Mucosa of rectum (tissue), 2 donors: ENCODE measurements at regions not wholly inside any gene's neighbourhood (a gene's known extent, or its start where the extent isn't known, plus 50 kb on each side); places are given as distances from the start of the nearest gene placed in this dataset.

Source experiments
- H3K27ac ChIP-seq, 2 donors: one replicate each; pipeline ENCODE4 v1.7.0; 2013; ENCODE audit warnings: inconsistent platforms in 2 of 2, low read depth in 2 of 2, low read length in 2 of 2
- H3K27me3 ChIP-seq, 2 donors: one replicate each; pipeline ENCODE4 v1.7.0; 2013; ENCODE audit warnings: low read length in 2 of 2; ENCODE audit not compliant: control insufficient read depth in 2 of 2, insufficient read depth in 2 of 2
- H3K36me3 ChIP-seq, 2 donors: one replicate each; pipeline ENCODE4 v1.7.0; 2013; ENCODE audit warnings: low read length in 2 of 2; ENCODE audit not compliant: control insufficient read depth in 2 of 2, insufficient read depth in 2 of 2
- H3K4me1 ChIP-seq, 2 donors: one replicate each; pipeline ENCODE4 v1.7.0; 2013; ENCODE audit warnings: low read length in 2 of 2, mild to moderate bottlenecking in 1 of 2; ENCODE audit not compliant: control insufficient read depth in 2 of 2, insufficient read depth in 2 of 2
- H3K4me3 ChIP-seq, 2 donors: one replicate each; pipeline ENCODE4 v1.7.0; 2013; ENCODE audit warnings: low read length in 2 of 2
- H3K9ac ChIP-seq, 2 donors: one replicate each; pipeline ENCODE4 v1.7.0; 2013; ENCODE audit warnings: low read length in 2 of 2, low read depth in 1 of 2, mild to moderate bottlenecking in 1 of 2
- H3K9me3 ChIP-seq, 2 donors: one replicate each; pipeline ENCODE4 v1.7.0; 2013; ENCODE audit warnings: low read length in 2 of 2; ENCODE audit not compliant: control insufficient read depth in 2 of 2
- donor health status: healthy.
- donor health status: Normal muscosa, but diverticular disease.

GRCh38 chr21:35922618-35923017 is 137.7 kb downstream of the SETD4 start:
- H3K9ac ChIP-seq, result no peak overlapping the region
- no peak overlapping the region for H3K4me3 ChIP-seq
- no peak overlapping the region for H3K27ac ChIP-seq
- H3K9me3 ChIP-seq, result no peaks in the 10 kb centered on the region
- no peaks in the 10 kb centered on the region for H3K27me3 ChIP-seq
- H3K36me3 ChIP-seq, result no peaks in the 10 kb centered on the region
- no peaks in the 10 kb centered on the region for H3K4me1 ChIP-seq

- Histone ChIP-seq H3K4me1 (peaks cover 0 to 3% of the 10 kb centered on the region in 2 donors), H3K9ac (no peak overlapping the region), H3K9me3 (no peaks in the 10 kb centered on the region), H3K36me3 (no peaks in the 10 kb centered on the region), H3K27me3 (no peaks in the 10 kb centered on the region), H3K4me3 (no peak overlapping the region), H3K27ac (no peak overlapping the region)
Observed at GRCh38 chr21:35921471-35921870, 138.9 kb downstream of the SETD4 start.

GRCh38 chr21:35920436-35920835 is 139.9 kb downstream of the SETD4 start:
- no peak overlapping the region for H3K9ac ChIP-seq
- no peak overlapping the region for H3K27ac ChIP-seq
- no peaks in the 10 kb centered on the region for H3K9me3 ChIP-seq
- no peaks in the 10 kb centered on the region for H3K36me3 ChIP-seq
- peaks cover 0 to 3% of the 10 kb centered on the region in 2 donors for H3K4me1 ChIP-seq
- no peaks in the 10 kb centered on the region for H3K27me3 ChIP-seq
- H3K4me3 ChIP-seq, result no peak overlapping the region

- Histone ChIP-seq H3K9ac (no peak overlapping the region), H3K4me3 (no peak overlapping the region)
Observed at GRCh38 chr21:35915030-35915429, 145.3 kb downstream of the SETD4 start.

GRCh38 chr21:35911412-35912191 is 148.7 kb downstream of the SETD4 start:
- no peaks in the 10 kb centered on the region for H3K36me3 ChIP-seq
- H3K27me3 ChIP-seq, result no peaks in the 10 kb centered on the region
- H3K4me1 ChIP-seq, result no peaks in the 10 kb centered on the region
- H3K27ac ChIP-seq, result no peak overlapping the region
- no peak overlapping the region for H3K4me3 ChIP-seq
- no peak overlapping the region for H3K9ac ChIP-seq
- H3K9me3 ChIP-seq, result no peaks in the 10 kb centered on the region

More at GRCh38 chr21:35915030-35915429, 145.3 kb downstream of the SETD4 start:
- H3K27me3 ChIP-seq, result no peaks in the 10 kb centered on the region
- H3K9me3 ChIP-seq, result no peaks in the 10 kb centered on the region
- H3K36me3 ChIP-seq, result no peaks in the 10 kb centered on the region
- peaks cover 0 to 3% of the 10 kb centered on the region in 2 donors for H3K4me1 ChIP-seq
- no peak overlapping the region for H3K27ac ChIP-seq

- no peak overlapping the region for H3K27ac ChIP-seq
- H3K27me3 ChIP-seq, result no peaks in the 10 kb centered on the region
- no peak overlapping the region for H3K9ac ChIP-seq
- no peaks in the 10 kb centered on the region for H3K4me1 ChIP-seq
- H3K9me3 ChIP-seq, result no peaks in the 10 kb centered on the region
- no peaks in the 10 kb centered on the region for H3K36me3 ChIP-seq
- H3K4me3 ChIP-seq, result no peak overlapping the region
Observed at GRCh38 chr21:35909456-35910223, 150.7 kb downstream of the SETD4 start.

GRCh38 chr21:35908311-35909078 is 151.8 kb downstream of the SETD4 start:
- no peaks in the 10 kb centered on the region for H3K9me3 ChIP-seq

GRCh38 chr21:35906586-35906985 is 153.7 kb downstream of the SETD4 start:
- Histone ChIP-seq H3K4me1 (no peaks in the 10 kb centered on the region), H3K9ac (no peak overlapping the region), H3K36me3 (no peaks in the 10 kb centered on the region), H3K27me3 (no peaks in the 10 kb centered on the region), H3K4me3 (no peak overlapping the region), H3K9me3 (no peaks in the 10 kb centered on the region), H3K27ac (no peak overlapping the region)

More at GRCh38 chr21:35908311-35909078, 151.8 kb downstream of the SETD4 start:
- Histone ChIP-seq H3K4me3 (no peak overlapping the region), H3K36me3 (no peaks in the 10 kb centered on the region), H3K27me3 (no peaks in the 10 kb centered on the region), H3K4me1 (no peaks in the 10 kb centered on the region), H3K27ac (no peak overlapping the region), H3K9ac (no peak overlapping the region)

- Histone ChIP-seq H3K36me3 (no peaks in the 10 kb centered on the region), H3K9ac (no peak overlapping the region), H3K27ac (peak overlapping the region in 1 of 2 donors; percentile 35), H3K4me3 (no peak overlapping the region), H3K4me1 (no peaks in the 10 kb centered on the region), H3K9me3 (no peaks in the 10 kb centered on the region), H3K27me3 (no peaks in the 10 kb centered on the region)
Observed at GRCh38 chr21:35905963-35906345, 154.4 kb downstream of the SETD4 start.
